K562 (cell line): ENCODE measurements at regions not wholly inside any gene's neighbourhood (a gene's known extent, or its start where the extent isn't known, plus 50 kb on each side); places are given as distances from the start of the nearest gene placed in this dataset.

Experiments used
- ARID2 ChIP-seq: fragments of 450-650 bp; IDR thresholded peaks from 2 replicates; pipeline ENCODE4 v1.6.1; 2017; ENCODE audit warnings: antibody characterized with exemption, mild to moderate bottlenecking
- EGR1 ChIP-seq: fragments of 450-650 bp; conservative IDR thresholded peaks from 2 replicates; pipeline ENCODE4 v1.6.1; 2017; ENCODE audit warnings: mild to moderate bottlenecking
- JUNB ChIP-seq: fragments of 450-650 bp; formaldehyde crosslinking; conservative IDR thresholded peaks from 2 replicates; pipeline ENCODE4 v1.4.0; 2020; ENCODE audit warnings: mild to moderate bottlenecking
- KAT8 ChIP-seq: fragments of 450-650 bp; IDR thresholded peaks from 2 replicates; pipeline ENCODE4 v1.6.1; 2016; ENCODE audit warnings: low read depth, mild to moderate bottlenecking
- ZBTB7A ChIP-seq: IDR thresholded peaks from 2 replicates; pipeline ENCODE4 v1.6.1; 2011; ENCODE audit warnings: low read depth, mild to moderate bottlenecking, low read length, moderate library complexity, borderline replicate concordance; ENCODE audit not compliant: control insufficient read depth

DNA sequence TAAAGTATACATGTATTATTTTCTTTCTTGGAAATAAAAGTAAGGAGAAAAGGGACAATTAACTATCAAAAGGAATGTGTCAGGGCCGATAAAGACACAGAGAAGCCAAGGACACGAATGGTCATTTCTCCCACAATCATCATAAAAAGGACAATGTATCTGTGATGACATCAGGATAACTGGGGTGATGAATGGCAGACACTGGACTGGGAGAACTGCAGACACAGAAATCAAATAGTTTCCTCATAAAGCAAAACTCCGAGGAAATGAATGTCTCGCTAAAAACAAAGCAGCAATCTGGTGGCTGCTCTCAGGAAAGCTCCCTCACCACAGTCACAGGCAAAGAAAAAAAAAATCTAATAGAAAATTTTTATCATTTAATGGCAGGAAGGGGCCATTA is 69.3 kb upstream of the NPY start:
- TF ChIP-seq KAT8 (no peak), JUNB (CRISPR knock-in tag) (no peak), ARID2 (no peak), EGR1 (no peak), ZBTB7A (no peak)
